ENCODE measurements at regions not wholly inside any gene's neighbourhood (a gene's known extent, or its start where the extent isn't known, plus 50 kb on each side); places are given as distances from the start of the nearest gene placed in this dataset.

- no peaks in the 10 kb centered on the region for H3K9me3 ChIP-seq
- H3K27me3 ChIP-seq: no peaks in the 10 kb centered on the region
- TF ChIP-seq POLR2A (IDR thresholded peaks at IDR 0.05): no peak
- TF ChIP-seq CTCF (IDR thresholded peaks at IDR 0.05): no peak
- no peaks in the 10 kb centered on the region for H3K36me3 ChIP-seq
- DNase-seq: no peak
- no peak overlapping the region for H3K4me3 ChIP-seq
- peak overlapping the region in 3 of 4 donors; percentile 5 to 39 (median 7) for H3K27ac ChIP-seq
- peaks cover 0 to 2% (median 0%) of the 10 kb centered on the region in 4 donors for H3K4me1 ChIP-seq
Observed at GRCh38 chr15:39433376-39433775, 147.5 kb upstream of the THBS1 start.

GRCh38 chr15:39434163-39434562 lies 146.7 kb upstream of the THBS1 start:
- H3K4me1 ChIP-seq: peaks cover 0 to 2% (median 0%) of the 10 kb centered on the region in 4 donors
- H3K27me3 ChIP-seq: no peaks in the 10 kb centered on the region
- TF ChIP-seq POLR2A (IDR thresholded peaks at IDR 0.05) (no peak), CTCF (IDR thresholded peaks at IDR 0.05) (no peak)
- no peak overlapping the region for H3K4me3 ChIP-seq
- H3K36me3 ChIP-seq: no peaks in the 10 kb centered on the region
- no peak for DNase-seq
- H3K9me3 ChIP-seq: no peaks in the 10 kb centered on the region
- peak overlapping the region in 2 of 4 donors; percentile 7 to 39 for H3K27ac ChIP-seq

GRCh38 chr15:39434751-39435238 lies 146.1 kb upstream of the THBS1 start:
- TF ChIP-seq POLR2A (IDR thresholded peaks at IDR 0.05) (no peak), CTCF (IDR thresholded peaks at IDR 0.05) (no peak)
- H3K4me1 ChIP-seq: peaks cover 0 to 2% (median 0%) of the 10 kb centered on the region in 4 donors
- DNase-seq: no peak
- no peaks in the 10 kb centered on the region for H3K36me3 ChIP-seq
- no peaks in the 10 kb centered on the region for H3K27me3 ChIP-seq
- H3K4me3 ChIP-seq: no peak overlapping the region
- no peaks in the 10 kb centered on the region for H3K9me3 ChIP-seq
- peak overlapping the region in 1 of 4 donors; percentile 39 for H3K27ac ChIP-seq

GRCh38 chr15:39435244-39435643 lies 145.6 kb upstream of the THBS1 start:
- no peaks in the 10 kb centered on the region for H3K9me3 ChIP-seq
- TF ChIP-seq CTCF (IDR thresholded peaks at IDR 0.05) (no peak), POLR2A (IDR thresholded peaks at IDR 0.05) (no peak)

GRCh38 chr15:39438260-39438659 lies 142.6 kb upstream of the THBS1 start:
- Histone ChIP-seq H3K36me3 (no peaks in the 10 kb centered on the region), H3K4me1 (no peaks in the 10 kb centered on the region), H3K9me3 (no peaks in the 10 kb centered on the region), H3K4me3 (no peak overlapping the region), H3K27me3 (no peaks in the 10 kb centered on the region), H3K27ac (no peak overlapping the region)
- no peak for DNase-seq
- TF ChIP-seq POLR2A (IDR thresholded peaks at IDR 0.05) (no peak), CTCF (IDR thresholded peaks at IDR 0.05) (no peak)

More at GRCh38 chr15:39435244-39435643, 145.6 kb upstream of the THBS1 start:
- no peak for DNase-seq
- no peaks in the 10 kb centered on the region for H3K27me3 ChIP-seq
- H3K36me3 ChIP-seq: no peaks in the 10 kb centered on the region
- peaks cover 0 to 2% (median 0%) of the 10 kb centered on the region in 4 donors for H3K4me1 ChIP-seq
- H3K27ac ChIP-seq: no peak overlapping the region
- no peak overlapping the region for H3K4me3 ChIP-seq
